GM12878 (cell line): ENCODE measurements at regions not wholly inside any gene's neighbourhood (a gene's known extent, or its start where the extent isn't known, plus 50 kb on each side); places are given as distances from the start of the nearest gene placed in this dataset.

Experiments
- ATAC-seq: fragments of 200-7000 bp; cut with Tn5 transposase; 3 replicates; pipeline ENCODE4 v1.9.1; 2020; ENCODE audit warnings: mild to moderate bottlenecking, moderate library complexity
- BruUV-seq: library from RNA; stranded (reverse); fragments of 400-500 nt; replicated peaks from 2 replicates; lab custom pipeline; 2021; lab: Mats Ljungman, UMichigan
- CTCF ChIA-PET: fragments of 300-600 bp; sonication (Branson Sonifier 250); formaldehyde crosslinking; extraction: SDS; loops from one replicate; lab custom pipeline; 2021; ENCODE audit warnings: inconsistent platforms; lab: Yijun Ruan, JAX
- POLR2A ChIA-PET: fragments of 350-600 bp; formaldehyde crosslinking; extraction: SDS; loops from one replicate; lab custom pipeline; 2021; ENCODE audit warnings: inconsistent platforms; lab: Charles Lee
- RAD21 ChIA-PET: fragments of 300-600 bp; sonication (Branson Sonifier 250); formaldehyde crosslinking; loops from one replicate; lab custom pipeline; 2023; ENCODE audit warnings: antibody characterized with exemption; ENCODE audit not compliant: unreplicated experiment; lab: Charles Lee
- SMC1A ChIA-PET: fragments of 300-600 bp; sonication (Branson Sonifier 250); formaldehyde crosslinking; loops from one replicate; lab custom pipeline; 2023; ENCODE audit not compliant: unreplicated experiment, uncharacterized antibody; lab: Charles Lee
- DNase-seq: peaks from one replicate; pipeline ENCODE4 v3.0.0-alpha.2; 2011; ENCODE audit warnings: low read depth, low spot score
- FAIRE-seq: peaks from 3 replicates; lab custom pipeline; 2011; peaks lifted over from hg19 to GRCh38; lab: Jason Lieb, UNC
- H2AFZ ChIP-seq: 2 replicates; pipeline ENCODE4 v1.6.0; 2011; ENCODE audit warnings: low read depth, low read length, control low read depth; ENCODE audit not compliant: control insufficient read depth
- H3K27ac ChIP-seq: 2 replicates; pipeline ENCODE4 v1.5.1; 2011; ENCODE audit warnings: control low read depth; ENCODE audit not compliant: control insufficient read depth, insufficient read depth
- H3K27me3 ChIP-seq, 2 experiments: replicated peaks in 1 of 2; 2 replicates each; pipeline versions ENCODE4 v1.6.0 to v1.6.1; 2011; ENCODE audit warnings: low read length in 1 of 2; ENCODE audit not compliant: control insufficient read depth in 2 of 2, insufficient read depth in 2 of 2
- H3K36me3 ChIP-seq, 2 experiments: 2 replicates each; pipeline ENCODE4 v1.5.1; 2011; ENCODE audit warnings: low read length in 1 of 2; ENCODE audit not compliant: control insufficient read depth in 2 of 2, insufficient read depth in 2 of 2
- H3K4me1 ChIP-seq: 2 replicates; pipeline ENCODE4 v1.6.1; 2011; ENCODE audit warnings: mild to moderate bottlenecking, low read length, moderate library complexity, mixed read lengths; ENCODE audit not compliant: control insufficient read depth, insufficient read depth
- H3K4me2 ChIP-seq: 2 replicates; pipeline ENCODE4 v1.6.0; 2011; ENCODE audit warnings: control low read depth; ENCODE audit not compliant: control insufficient read depth, insufficient read depth
- H3K4me3 ChIP-seq: fragments of 200-600 bp; sonication (generic); 2 replicates; pipeline ENCODE4 v1.5.1; 2016
- H3K79me2 ChIP-seq: 2 replicates; pipeline ENCODE4 v1.6.0; 2011; ENCODE audit warnings: low read length; ENCODE audit not compliant: control insufficient read depth, insufficient read depth
- H3K9ac ChIP-seq: 2 replicates; pipeline ENCODE4 v1.8.0; 2011; ENCODE audit warnings: low read length, control low read depth, mixed read lengths; ENCODE audit not compliant: control insufficient read depth, insufficient read depth
- H3K9me3 ChIP-seq: replicated peaks from 3 replicates; pipeline ENCODE4 v1.5.1; 2011; ENCODE audit warnings: mild to moderate bottlenecking, low read length; ENCODE audit not compliant: control insufficient read depth, insufficient read depth
- H4K20me1 ChIP-seq: 2 replicates; pipeline ENCODE4 v1.6.0; 2011; ENCODE audit not compliant: control insufficient read depth, insufficient read depth
- IRF4 ChIP-seq: IDR thresholded peaks from 2 replicates; pipeline ENCODE4 v1.6.1; 2011; ENCODE audit warnings: low read depth, low read length
- POLR2AphosphoS2 ChIP-seq: IDR thresholded peaks from 2 replicates; pipeline ENCODE4 v1.6.1; 2011; ENCODE audit warnings: low read depth, mild to moderate bottlenecking, low read length, improper control_type of control experiment, moderate library complexity
- RAD21 ChIP-seq: IDR thresholded peaks from 2 replicates; pipeline ENCODE4 v1.6.1; 2011; ENCODE audit warnings: mild to moderate bottlenecking, low read depth, low read length, moderate library complexity; ENCODE audit not compliant: insufficient read depth
- RCOR1 ChIP-seq: conservative IDR thresholded peaks from 2 replicates; pipeline ENCODE4 v1.6.1; 2012; ENCODE audit warnings: low read depth, low read length, improper control_type of control experiment
- WRNIP1 ChIP-seq: IDR thresholded peaks from 2 replicates; pipeline ENCODE4 v1.6.1; 2011; ENCODE audit warnings: low read depth, low read length, improper control_type of control experiment, borderline replicate concordance
- YBX1 ChIP-seq: fragments of 450-650 bp; IDR thresholded peaks from 2 replicates; pipeline ENCODE4 v1.6.1; 2016; ENCODE audit warnings: antibody characterized with exemption
- YY1 ChIP-seq: IDR thresholded peaks from 2 replicates; pipeline ENCODE4 v1.6.1; 2011; ENCODE audit warnings: low read depth, mild to moderate bottlenecking, low read length
- ZBTB4 ChIP-seq: fragments of 450-650 bp; formaldehyde crosslinking; IDR thresholded peaks from 2 replicates; pipeline ENCODE4 v1.4.0; 2022; ENCODE audit warnings: mild to moderate bottlenecking, moderate library complexity
- ZNF207 ChIP-seq: fragments of 450-650 bp; IDR thresholded peaks from 2 replicates; pipeline ENCODE4 v1.6.1; 2014; ENCODE audit warnings: antibody characterized with exemption, mild to moderate bottlenecking, borderline replicate concordance
- ZNF24 ChIP-seq: fragments of 450-650 bp; IDR thresholded peaks from 2 replicates; pipeline ENCODE4 v1.6.1; 2017; ENCODE audit warnings: antibody characterized with exemption, mild to moderate bottlenecking
- ZZZ3 ChIP-seq: IDR thresholded peaks from 2 replicates; pipeline ENCODE4 v1.6.1; 2011; ENCODE audit warnings: low read depth; ENCODE audit not compliant: control insufficient read depth, insufficient read length
- WGBS: methylation state at CpG from one replicate; pipeline ENCODE4 v1.1.6; 2016; ENCODE audit warnings: low lambda C conversion rate; ENCODE audit not compliant: insufficient replicate concordance, insufficient coverage; ENCODE audit errors: missing lambda C conversion rate; 5-methylcytosine and 5-hydroxymethylcytosine counted together
- in situ Hi-C: fragments of 300-500 bp; cut with MboI; formaldehyde crosslinking; loops from 9 replicates; pipeline ENCODE4 v1.14.3; 2018; ENCODE audit warnings: mixed read lengths
- intact Hi-C: fragments of 100-400 bp; cut with micrococcal nuclease; formaldehyde crosslinking; loops from one replicate; pipeline ENCODE4 v1.14.2; 2022; ENCODE audit not compliant: unreplicated experiment
- TF ChIP-seq, protein P1 (sequence below): fragments of 450-650 bp; IDR thresholded peaks from 2 replicates; pipeline ENCODE4 v1.6.1; 2017; ENCODE audit warnings: borderline replicate concordance
- TF ChIP-seq, protein P2 (sequence below): fragments of 450-650 bp; IDR thresholded peaks from 2 replicates; pipeline ENCODE4 v1.6.1; 2017; ENCODE audit warnings: mild to moderate bottlenecking, moderate library complexity
- TF ChIP-seq, protein P3 (sequence below): fragments of 450-650 bp; IDR thresholded peaks from 2 replicates; pipeline ENCODE4 v1.6.1; 2016; ENCODE audit warnings: mild to moderate bottlenecking

GRCh38 chr12:56839915-56840325 lies 76.8 kb downstream of the HSD17B6 start:
- DNase-seq: peak; percentile 2
- peak; percentile 41 for FAIRE-seq
- ATAC-seq: peak; percentile 77
- H3K9me3 ChIP-seq: no peaks in the 10 kb centered on the region
- no peak overlapping the region for H3K4me3 ChIP-seq
- H3K4me1 ChIP-seq: no peaks in the 10 kb centered on the region
- H3K9ac ChIP-seq: no peak overlapping the region
- no peak overlapping the region for H3K4me2 ChIP-seq
- WGBS: 0% methylated on average over 1 of the region's 1 CpG
- no peaks in the 10 kb centered on the region for H3K36me3 ChIP-seq
- no peaks in the 10 kb centered on the region for H3K27me3 ChIP-seq
- in situ Hi-C loops: loop anchor here (5.0 kb wide), 1 partner anchor 147 kb away; no protein-coding TSS in a partner anchor
- RAD21 ChIA-PET: interaction anchor here (0.8 to 1.8 kb wide), 6 partner anchors 74 to 272 kb away, joined by 3 to 12 read pairs (median 7); partner anchors contain the start of gene STAT6
- H4K20me1 ChIP-seq: no peaks in the 10 kb centered on the region
- SMC1A ChIA-PET: interaction anchor here (0.6 to 1.7 kb wide), 12 partner anchors 11 to 272 kb away, joined by 3 to 10 read pairs (median 4); partner anchors contain the start of gene HSD17B6
- BruUV-seq: no TSS peak
- CTCF ChIA-PET: interaction anchor here (0.6 to 3.3 kb wide), 15 partner anchors 12 to 322 kb away, joined by 3 to 35 read pairs (median 4); partner anchors contain the start of gene STAT6
- H2AFZ ChIP-seq: no peak overlapping the region
- no peaks in the 10 kb centered on the region for H3K79me2 ChIP-seq
- intact Hi-C loops: loop anchor here (1.0 to 5.0 kb wide), 3 partner anchors 147 to 272 kb away; partner anchors contain the start of gene STAT6
- H3K27ac ChIP-seq: no peak overlapping the region
- POLR2A ChIA-PET: no interaction called here
- TF ChIP-seq RCOR1: no peak
- no peak for TF ChIP-seq IRF4
- peak; percentile 86 for TF ChIP-seq RAD21
- TF ChIP-seq, protein P1, sequence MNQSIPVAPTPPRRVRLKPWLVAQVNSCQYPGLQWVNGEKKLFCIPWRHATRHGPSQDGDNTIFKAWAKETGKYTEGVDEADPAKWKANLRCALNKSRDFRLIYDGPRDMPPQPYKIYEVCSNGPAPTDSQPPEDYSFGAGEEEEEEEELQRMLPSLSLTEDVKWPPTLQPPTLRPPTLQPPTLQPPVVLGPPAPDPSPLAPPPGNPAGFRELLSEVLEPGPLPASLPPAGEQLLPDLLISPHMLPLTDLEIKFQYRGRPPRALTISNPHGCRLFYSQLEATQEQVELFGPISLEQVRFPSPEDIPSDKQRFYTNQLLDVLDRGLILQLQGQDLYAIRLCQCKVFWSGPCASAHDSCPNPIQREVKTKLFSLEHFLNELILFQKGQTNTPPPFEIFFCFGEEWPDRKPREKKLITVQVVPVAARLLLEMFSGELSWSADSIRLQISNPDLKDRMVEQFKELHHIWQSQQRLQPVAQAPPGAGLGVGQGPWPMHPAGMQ: no peak
- TF ChIP-seq POLR2AphosphoS2: no peak
- TF ChIP-seq ZBTB4: no peak
- TF ChIP-seq, protein P2, sequence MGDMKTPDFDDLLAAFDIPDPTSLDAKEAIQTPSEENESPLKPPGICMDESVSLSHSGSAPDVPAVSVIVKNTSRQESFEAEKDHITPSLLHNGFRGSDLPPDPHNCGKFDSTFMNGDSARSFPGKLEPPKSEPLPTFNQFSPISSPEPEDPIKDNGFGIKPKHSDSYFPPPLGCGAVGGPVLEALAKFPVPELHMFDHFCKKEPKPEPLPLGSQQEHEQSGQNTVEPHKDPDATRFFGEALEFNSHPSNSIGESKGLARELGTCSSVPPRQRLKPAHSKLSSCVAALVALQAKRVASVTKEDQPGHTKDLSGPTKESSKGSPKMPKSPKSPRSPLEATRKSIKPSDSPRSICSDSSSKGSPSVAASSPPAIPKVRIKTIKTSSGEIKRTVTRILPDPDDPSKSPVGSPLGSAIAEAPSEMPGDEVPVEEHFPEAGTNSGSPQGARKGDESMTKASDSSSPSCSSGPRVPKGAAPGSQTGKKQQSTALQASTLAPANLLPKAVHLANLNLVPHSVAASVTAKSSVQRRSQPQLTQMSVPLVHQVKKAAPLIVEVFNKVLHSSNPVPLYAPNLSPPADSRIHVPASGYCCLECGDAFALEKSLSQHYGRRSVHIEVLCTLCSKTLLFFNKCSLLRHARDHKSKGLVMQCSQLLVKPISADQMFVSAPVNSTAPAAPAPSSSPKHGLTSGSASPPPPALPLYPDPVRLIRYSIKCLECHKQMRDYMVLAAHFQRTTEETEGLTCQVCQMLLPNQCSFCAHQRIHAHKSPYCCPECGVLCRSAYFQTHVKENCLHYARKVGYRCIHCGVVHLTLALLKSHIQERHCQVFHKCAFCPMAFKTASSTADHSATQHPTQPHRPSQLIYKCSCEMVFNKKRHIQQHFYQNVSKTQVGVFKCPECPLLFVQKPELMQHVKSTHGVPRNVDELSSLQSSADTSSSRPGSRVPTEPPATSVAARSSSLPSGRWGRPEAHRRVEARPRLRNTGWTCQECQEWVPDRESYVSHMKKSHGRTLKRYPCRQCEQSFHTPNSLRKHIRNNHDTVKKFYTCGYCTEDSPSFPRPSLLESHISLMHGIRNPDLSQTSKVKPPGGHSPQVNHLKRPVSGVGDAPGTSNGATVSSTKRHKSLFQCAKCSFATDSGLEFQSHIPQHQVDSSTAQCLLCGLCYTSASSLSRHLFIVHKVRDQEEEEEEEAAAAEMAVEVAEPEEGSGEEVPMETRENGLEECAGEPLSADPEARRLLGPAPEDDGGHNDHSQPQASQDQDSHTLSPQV: no peak
- TF ChIP-seq ZZZ3: no peak
- TF ChIP-seq YBX1: no peak
- TF ChIP-seq YY1: peak; percentile 63; the same call in 1 of the 2 replicates
- no peak for TF ChIP-seq WRNIP1
- TF ChIP-seq ZNF207: no peak
- TF ChIP-seq, protein P3, sequence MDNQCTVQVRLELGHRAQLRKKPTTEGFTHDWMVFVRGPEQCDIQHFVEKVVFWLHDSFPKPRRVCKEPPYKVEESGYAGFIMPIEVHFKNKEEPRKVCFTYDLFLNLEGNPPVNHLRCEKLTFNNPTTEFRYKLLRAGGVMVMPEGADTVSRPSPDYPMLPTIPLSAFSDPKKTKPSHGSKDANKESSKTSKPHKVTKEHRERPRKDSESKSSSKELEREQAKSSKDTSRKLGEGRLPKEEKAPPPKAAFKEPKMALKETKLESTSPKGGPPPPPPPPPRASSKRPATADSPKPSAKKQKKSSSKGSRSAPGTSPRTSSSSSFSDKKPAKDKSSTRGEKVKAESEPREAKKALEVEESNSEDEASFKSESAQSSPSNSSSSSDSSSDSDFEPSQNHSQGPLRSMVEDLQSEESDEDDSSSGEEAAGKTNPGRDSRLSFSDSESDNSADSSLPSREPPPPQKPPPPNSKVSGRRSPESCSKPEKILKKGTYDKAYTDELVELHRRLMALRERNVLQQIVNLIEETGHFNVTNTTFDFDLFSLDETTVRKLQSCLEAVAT: no peak
- TF ChIP-seq ZNF24: no peak
